ENCODE measurements at regions not wholly inside any gene's neighbourhood (a gene's known extent, or its start where the extent isn't known, plus 50 kb on each side); places are given as distances from the start of the nearest gene placed in this dataset.
"Not testable (repeated sequence)": the region's sequence is repeated elsewhere in the genome, so short reads cannot be mapped to it uniquely, and the experiment has no call there.

DNA sequence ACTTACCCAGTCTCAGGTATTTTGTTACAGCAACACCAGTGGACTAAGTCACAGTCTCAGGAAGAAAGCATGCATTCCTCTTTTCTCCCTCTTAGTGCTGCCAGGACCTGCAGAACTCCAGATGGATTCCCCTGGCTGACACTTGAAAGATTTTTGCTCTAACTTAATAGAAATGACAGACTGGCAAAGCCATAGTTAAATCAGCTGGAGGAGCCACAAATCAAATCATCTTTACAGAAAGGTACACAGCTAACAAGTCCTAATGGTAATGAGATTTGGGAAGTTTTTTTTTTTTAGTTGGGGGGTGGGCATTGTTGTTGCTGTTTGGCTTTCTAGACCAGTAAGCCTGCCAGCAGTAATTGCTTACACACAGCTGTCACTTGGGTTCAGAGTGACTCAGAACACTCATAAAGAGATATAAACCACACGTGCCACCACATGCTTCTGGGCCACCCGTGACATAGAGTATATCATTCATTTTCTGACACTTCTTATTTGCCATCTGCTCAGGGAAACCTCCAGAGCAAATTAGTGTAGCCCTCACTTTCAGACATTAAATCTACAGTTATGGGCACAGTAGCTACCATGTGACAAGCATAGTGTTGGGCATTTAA lies 72.4 kb downstream of the FH start:
- intact Hi-C loops (cut with DNase I) = no loop called here
- no peak for ATAC-seq
- no peak for DNase-seq (ENCODE audit: missing footprints)

DNA sequence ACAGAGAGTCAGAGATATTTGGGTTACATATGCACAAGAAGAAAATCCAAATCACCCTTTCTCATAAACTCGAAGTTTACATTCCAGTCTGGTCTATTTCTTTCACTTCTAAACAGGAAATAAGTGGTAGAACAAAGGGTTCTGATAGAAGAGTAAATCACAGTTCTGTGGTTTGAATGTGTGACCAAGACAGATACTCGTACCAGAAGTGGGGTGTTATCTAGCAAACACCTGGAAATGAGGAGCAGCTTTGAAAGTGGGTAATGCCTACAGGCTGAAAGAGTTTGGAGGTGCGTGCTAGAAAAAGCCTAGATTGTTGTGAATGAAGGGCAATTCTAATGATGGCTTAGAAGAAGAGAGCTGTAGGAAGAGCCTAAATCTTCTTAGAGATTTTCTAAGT lies 74.7 kb downstream of the FH start:
- intact Hi-C loops (cut with DNase I) = no loop called here
- DNase-seq (ENCODE audit: missing footprints) (no peak), ATAC-seq (no peak)

DNA sequence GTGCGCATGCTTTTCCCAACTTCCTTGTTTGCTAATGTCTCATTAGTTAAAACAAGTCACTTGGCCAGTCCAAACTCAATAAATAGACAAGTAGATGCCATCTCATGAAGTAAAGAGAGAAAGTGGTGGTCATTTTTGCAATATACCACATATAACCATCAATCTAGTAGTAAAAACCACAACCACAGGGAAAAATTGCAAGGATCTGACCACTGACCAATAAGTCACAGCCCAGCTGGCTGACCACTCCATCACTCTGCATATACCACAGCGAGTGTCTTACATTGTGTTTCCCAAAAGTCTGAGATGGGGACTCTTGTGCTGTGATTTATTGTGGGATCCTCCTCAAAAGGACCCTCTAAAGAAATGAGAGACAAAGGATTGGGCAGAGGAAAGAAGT lies 76.0 kb downstream of the FH start:
- DNase-seq (ENCODE audit: missing footprints) = no peak
- ATAC-seq = no peak
- intact Hi-C loops (cut with DNase I) = no loop called here

DNA sequence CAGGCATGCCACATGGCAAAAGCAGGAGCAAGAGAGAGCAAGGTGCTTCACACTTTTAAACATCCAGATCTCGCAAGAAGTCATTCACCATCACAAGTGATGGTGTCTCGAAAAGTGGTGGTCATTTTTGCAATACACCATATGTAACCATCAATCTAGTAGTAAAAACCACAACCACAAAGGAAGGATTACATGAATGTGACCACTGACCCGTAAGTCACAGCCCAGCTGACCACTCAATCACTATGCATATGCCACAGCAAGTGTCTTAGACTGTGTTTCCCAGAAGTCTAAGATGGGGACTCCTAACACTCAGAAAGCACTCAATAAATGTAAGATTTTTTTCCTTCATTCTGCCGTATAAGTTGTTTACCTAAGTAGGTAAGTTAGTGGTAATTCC lies 76.9 kb downstream of the FH start:
- intact Hi-C loops (cut with DNase I) = no loop called here
- no peak for DNase-seq (ENCODE audit: missing footprints)
- ATAC-seq = no peak

DNA sequence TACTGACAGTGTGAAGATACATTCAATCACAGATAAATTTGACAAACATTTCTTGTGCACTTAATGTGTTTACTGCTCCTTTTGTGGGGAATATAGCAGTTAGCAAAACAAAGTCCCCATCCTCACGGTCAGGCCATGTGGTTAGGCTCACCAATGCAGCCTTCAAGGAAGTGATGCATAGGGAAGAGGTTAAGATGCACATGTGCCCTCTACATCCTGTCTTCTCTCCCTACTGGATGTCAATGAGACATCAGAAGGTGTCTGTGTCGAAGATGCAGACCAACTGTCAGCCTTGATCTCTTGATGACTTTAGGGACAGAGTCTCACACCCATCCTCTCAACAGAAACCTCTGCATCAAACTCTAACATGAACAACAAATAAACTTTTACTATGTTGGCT lies 78.7 kb downstream of the FH start:
- intact Hi-C loops (cut with DNase I) = no loop called here
- ATAC-seq = no peak
- DNase-seq (ENCODE audit: missing footprints) = no peak

DNA sequence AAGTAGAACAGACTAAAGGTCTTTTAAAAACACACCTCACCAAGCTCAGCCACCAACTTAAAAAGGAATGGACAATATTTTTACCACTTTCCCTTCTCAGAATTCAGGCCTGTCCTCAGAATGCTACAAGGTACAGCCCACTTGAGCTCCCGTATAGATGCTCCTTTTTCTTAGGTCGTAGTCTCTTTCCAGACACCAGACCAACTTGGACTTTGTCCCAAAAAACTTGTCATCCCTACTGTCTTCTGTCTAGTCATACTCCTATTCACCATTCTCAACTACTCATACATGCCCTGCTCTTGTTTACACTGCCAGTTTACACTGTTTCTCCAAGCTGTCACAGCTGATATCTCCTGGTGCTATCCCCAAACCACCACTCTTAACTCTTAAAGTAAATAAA lies 80.9 kb downstream of the FH start:
- DNase-seq (ENCODE audit: missing footprints); ATAC-seq; intact Hi-C loops (cut with DNase I): not testable (repeated sequence)

DNA sequence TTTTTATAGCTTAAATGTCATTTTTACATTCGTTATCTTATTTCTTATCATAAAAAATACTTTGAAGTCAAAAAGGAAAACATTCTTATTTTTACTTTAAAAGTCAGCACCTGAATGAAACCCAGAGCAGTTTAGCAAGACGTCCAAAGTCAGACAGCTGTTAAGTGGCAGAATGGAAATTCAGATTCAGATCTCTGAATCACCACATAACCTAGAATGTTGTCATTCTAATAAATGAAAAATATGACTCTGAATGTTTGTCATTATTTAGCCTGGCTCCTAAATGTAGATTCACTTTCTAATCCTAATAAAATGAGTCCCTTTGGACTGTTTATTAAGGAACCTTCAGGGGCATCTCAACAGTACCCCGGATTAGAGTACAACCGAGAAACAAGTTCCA lies 75.2 kb upstream of the RGS7 start:
- intact Hi-C loops (cut with DNase I) = no loop called here
- no peak for DNase-seq (ENCODE audit: missing footprints)
- no peak for ATAC-seq

DNA sequence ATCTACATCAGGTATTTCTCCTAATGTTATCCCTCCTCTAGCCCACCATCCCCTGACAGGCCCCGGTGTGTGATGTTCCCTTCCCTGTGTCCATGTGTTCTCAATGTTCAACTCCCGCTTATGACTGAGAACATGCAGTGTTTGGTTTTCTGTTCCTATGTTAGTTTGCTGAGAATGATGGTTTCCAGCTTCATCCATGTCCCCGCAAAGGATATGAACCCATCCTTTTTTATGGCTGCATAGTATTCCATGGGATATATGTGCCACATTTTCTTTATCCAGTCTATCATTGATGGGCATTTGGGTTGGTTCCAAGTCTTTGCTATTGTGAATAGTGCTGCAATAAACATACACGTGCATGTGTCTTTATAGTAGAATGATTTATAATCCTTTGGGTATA lies 68.1 kb upstream of the RGS7 start:
- intact Hi-C loops (cut with DNase I); ATAC-seq; DNase-seq (ENCODE audit: missing footprints): not testable (repeated sequence)

DNA sequence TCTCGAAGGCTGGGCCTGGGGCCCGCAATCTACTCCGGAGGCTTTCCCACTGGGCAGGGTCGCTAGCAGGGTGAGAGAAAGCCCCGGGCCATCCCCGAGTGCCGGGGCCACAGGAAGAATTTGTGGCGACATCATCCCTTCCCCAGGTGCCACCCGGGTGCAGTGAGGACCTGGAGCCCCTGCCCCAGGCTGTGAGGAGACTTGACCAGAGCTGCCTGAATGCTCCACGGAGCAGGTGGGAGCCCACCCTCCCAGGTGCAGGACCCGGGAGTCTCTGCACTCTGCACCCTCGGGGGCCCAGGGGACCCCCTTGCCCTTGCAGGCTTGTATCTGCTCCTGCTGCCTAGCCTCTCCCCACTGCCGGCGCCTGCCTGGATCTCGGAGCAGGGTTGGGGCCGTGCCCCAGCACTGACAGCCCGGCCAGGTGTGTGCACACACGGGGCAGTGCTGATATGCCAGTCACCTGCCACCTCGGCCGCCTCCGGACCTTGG lies 67.5 kb upstream of the RGS7 start:
- intact Hi-C loops (cut with DNase I) = no loop called here
- peak; percentile 68 for DNase-seq (ENCODE audit: missing footprints)
- ATAC-seq = no peak

DNA sequence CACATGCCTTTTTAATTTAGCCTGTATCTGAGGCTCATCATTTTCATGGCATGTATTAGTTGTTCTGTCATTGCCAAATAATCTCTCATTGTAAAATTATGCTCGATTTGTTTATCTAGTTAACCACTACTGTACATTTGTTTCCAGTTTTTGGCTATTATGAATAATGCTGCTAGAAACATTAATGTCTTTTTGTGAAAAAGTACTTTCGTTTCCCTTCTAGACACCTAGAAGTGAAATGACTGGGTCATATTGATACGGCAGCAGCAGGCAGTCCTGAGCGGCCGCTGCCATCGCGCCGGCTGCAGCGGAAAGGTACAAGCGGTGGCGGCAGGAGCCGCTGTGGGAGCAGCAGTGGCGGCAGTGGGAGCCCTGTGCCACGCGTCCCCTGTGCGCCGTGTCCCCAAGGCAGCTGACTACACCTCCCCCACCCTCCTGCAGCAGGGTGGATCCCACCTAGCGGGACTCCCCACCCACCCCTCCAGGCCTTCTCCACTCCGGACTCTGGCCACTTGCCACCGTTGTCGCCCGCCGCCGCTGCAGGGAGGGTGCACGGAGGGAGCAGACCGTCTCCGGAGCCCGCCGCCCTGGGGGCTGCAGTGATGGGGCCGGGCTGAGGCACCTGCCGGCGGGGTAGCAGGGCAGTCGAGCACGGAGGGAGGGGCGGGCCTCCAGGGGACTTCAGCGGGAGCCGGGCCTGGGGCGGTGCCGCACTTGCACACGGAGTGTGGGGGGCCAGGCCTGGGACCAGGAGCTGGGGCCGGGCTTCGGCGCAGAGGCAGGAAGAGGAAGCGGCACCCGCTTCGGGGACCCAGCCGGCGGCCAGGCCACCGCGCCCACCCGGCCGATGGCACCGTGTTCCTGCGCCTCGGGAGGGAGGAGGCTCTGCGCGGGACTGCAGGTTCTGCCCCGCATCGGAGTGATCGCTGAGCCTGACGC lies 66.8 kb upstream of the RGS7 start:
- ATAC-seq (no peak), DNase-seq (ENCODE audit: missing footprints) (peak; percentile 54)
- intact Hi-C loops (cut with DNase I) = no loop called here

DNA sequence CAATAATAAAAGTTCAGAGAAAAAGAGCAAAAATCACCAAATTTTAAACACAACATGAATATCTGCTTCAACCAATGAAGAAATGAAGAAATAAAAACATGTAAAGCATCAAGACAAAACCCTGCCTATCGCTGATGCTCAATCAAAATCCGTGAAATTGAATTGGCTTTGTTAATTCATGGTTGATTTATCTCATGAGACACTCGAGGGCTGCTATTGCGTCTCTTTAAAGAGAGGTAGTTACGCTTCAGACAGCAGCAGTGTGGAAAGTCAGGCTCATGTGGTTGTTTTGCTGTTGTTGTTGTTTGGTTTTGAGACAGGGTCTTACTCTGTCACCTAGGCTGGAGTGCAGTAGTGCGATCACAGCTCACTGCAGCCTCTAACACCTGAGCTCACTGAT lies 65.5 kb upstream of the RGS7 start:
- DNase-seq (ENCODE audit: missing footprints) (no peak), ATAC-seq (no peak)
- intact Hi-C loops (cut with DNase I) = no loop called here

DNA sequence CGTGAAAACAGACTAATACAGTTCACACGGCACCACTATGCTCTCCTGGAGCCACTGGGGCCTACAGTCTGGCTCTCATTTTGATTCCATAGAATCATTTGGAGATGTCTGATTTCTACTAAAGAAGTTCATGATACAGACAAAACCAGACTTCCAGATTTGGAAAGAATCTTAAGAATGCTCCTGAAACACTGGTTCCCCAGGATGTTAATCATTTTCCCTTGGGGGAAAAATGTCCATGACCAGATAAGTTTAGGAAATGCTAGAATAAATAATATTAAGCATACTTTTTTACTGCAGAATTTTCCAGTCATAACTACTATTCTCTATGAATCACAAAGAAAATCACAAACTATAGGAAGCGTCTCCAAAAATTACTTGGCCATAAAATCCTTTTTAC lies 63.0 kb upstream of the RGS7 start:
- DNase-seq (ENCODE audit: missing footprints) (no peak), ATAC-seq (no peak)

DNA sequence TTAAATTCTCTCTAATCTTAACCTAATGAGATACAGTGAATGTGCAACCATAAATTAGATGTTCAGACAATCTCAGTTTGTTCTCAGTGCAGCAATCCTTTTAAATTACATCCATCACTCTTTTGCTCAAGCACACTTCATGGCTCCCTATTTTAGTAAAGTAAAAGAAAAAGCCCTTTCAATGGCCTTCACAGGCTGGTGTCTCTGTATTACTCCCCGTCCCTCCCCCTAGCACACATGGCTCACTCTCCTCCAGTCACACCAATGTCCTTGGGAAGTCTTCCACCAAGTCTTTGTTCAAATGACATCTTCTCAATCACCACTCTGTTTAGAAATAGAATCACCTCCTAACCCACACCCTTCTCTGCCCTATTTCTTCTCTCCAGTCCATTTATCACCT lies 60.3 kb upstream of the RGS7 start:
- intact Hi-C loops (cut with DNase I) = no loop called here
- DNase-seq (ENCODE audit: missing footprints) (no peak), ATAC-seq (no peak)

More for the DNA sequence above, 63.0 kb upstream of the RGS7 start:
- intact Hi-C loops (cut with DNase I) = no loop called here

DNA sequence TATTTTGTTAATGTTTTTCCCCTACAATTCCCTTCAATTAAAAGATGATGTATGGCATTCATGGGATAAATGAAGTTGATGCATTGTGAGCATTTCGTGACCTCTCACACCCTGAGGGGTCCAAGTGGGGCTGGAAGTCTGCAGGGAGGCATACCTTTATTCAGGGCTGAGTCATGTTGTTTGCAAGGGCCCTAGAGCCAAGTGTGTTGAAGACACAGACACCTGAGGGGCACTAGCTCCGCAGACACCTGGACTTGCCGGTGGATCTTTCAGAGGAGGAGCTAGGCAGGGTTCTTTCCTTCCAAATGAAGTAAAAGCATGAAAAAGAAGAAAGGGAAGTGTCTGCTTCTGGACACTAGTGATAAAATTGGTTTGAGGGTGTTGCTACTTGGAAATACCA lies 57.0 kb upstream of the RGS7 start:
- DNase-seq (ENCODE audit: missing footprints) (no peak), ATAC-seq (no peak)
- intact Hi-C loops (cut with DNase I) = no loop called here

DNA sequence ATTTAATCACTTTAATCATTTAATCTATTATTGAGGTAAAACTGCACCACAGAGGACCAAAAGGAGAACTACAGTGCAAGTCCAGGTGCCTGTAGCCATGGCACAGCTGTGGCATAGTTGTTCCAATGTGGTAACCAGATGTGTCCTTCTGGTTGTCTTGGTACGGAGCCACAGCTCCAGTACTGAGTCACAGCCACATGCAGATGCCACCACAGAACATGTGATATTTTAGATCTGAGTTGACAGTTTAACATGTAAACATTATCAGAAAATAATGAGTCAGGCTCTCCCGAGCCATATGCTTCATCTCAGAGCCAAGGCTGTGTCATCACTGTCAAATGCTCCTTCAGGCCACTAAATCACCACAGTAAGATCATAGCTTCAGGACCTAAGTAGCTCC lies 56.4 kb upstream of the RGS7 start:
- intact Hi-C loops (cut with DNase I) = no loop called here
- DNase-seq (ENCODE audit: missing footprints) = no peak
- ATAC-seq = no peak

DNA sequence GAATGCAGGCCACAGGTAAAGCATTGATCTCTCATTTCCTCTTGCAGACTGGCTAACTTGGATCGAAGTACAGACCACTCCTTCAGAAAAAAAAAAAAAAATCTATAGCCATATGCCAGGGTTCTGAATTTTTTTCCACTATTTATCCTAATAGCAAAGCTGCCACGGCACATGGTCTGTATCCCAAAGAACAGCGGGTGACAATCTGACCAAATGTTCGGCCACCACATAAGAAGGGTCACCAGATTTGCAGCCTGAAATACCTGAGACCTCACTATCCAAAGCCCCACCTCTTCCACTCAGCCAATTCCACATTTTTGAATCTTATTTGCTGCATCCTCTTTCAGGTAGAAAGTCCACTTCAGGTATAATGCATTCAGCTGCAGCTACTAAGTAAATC lies 55.6 kb upstream of the RGS7 start:
- ATAC-seq (no peak), DNase-seq (ENCODE audit: missing footprints) (no peak)
- intact Hi-C loops (cut with DNase I) = no loop called here

DNA sequence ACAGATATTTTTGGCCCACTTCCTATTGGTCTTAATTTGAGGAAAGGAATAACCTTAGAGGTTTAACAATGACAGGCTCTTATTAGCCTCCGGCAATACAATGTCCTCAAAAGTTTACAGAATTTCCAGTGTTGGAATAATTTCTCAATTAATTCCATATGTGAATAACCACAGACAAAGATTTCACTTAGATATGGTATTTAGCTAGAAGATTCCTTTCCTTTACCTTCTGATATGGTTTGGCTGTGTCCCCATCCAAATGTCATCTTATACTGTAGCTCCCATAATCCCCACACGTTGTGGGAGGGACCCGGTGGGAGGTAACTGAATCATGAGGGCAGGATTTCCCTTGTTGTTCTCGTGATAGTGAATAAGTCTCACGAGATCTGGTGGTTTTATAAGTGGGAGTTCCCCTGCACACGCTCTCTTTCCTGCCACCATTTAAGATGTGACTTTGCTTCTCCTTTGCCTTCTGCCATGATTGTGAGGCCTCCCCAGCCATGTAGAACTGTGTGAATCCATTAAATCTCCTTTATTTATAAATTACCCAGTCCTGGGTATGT lies 54.9 kb upstream of the RGS7 start:
- DNase-seq (ENCODE audit: missing footprints) = no peak
- ATAC-seq = no peak
- intact Hi-C loops (cut with DNase I) = no loop called here

DNA sequence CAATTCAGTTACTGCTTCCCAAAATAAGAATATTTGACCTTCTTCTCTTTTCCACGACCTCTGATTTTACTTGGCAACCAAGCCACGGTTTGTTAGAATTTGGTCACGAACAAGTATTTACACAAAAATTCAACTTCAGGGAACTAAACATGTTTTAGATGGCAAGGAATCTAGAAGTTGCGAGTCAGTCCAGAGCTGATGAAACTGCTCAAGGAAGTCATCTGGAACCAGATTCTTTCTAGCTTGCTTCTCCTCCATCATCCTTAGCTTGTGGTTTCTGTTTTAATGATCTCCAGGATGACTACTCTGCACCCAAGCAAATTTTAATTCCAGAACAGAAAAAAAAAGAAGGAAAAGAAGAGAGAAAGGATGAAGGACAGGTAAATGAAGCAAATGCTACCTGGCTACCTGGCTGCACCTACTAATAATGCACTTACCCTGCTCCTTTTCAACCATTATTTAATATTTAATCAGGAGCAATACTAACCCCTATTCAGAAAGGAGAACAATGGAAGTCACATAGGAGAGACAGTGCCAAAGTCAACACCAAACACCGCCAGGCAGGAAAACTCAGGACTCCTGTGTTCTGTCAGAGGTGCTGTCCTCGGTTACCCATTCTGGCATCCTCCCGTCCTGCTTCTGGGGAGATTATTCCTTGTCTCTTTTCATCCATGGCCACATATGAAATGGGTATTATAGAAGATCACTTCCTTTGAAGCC lies 54.2 kb upstream of the RGS7 start:
- intact Hi-C loops (cut with DNase I) = no loop called here
- ATAC-seq = no peak
- no peak for DNase-seq (ENCODE audit: missing footprints)

DNA sequence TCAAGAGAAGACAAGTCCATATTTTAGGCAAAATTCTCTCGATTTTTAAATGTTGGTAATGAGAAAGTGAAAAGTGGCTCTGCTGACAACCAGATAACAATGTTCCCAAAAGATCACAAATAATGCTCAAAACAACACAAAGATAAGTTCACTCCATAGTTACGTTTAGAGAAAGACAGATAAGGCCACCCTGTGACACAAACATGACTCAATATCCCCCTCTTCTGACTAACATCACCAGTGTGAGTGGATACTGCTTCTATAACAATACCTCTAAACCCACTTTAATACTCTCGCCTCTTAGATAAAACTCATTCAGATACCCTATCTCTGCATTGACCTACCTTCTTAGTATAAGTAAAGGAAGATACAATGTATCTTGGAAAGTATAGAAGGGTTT lies 51.2 kb upstream of the RGS7 start:
- ATAC-seq (no peak), DNase-seq (ENCODE audit: missing footprints) (no peak)
- intact Hi-C loops (cut with DNase I) = no loop called here
